Stimulated activated CD8-positive, alpha-beta memory T cell treated with anti-CD3 and anti-CD28 coated beads, Interleukin-2, amount 100 ng/mL, for 48 hours (primary cell): ENCODE measurements at regions not wholly inside any gene's neighbourhood (a gene's known extent, or its start where the extent isn't known, plus 50 kb on each side); places are given as distances from the start of the nearest gene placed in this dataset.
"Not testable (repeated sequence)": the region's sequence is repeated elsewhere in the genome, so short reads cannot be mapped to it uniquely, and the experiment has no call there.

Experiments used
- DNase-seq, 2 donors: peaks; one replicate each; pipeline ENCODE4 v3.0.0-alpha.2; 2020; ENCODE audit warnings: low read depth in 2 of 2

- DNase-seq: no peak
Measured at GRCh38 chr3:178967177-178967532, 104.5 kb downstream of the ZMAT3 start.

GRCh38 chr3:178966299-178967176 is 105.1 kb downstream of the ZMAT3 start:
- no peak for DNase-seq

- no peak for DNase-seq
Measured at GRCh38 chr3:178964551-178964950, 107.1 kb downstream of the ZMAT3 start.

GRCh38 chr3:178960918-178961317 is 110.7 kb downstream of the ZMAT3 start:
- no peak for DNase-seq

- DNase-seq: no peak
Measured at GRCh38 chr3:178960181-178960580, 111.4 kb downstream of the ZMAT3 start.

- DNase-seq: peak in 1 of 2 donors; percentile 1
Measured at GRCh38 chr3:178950676-178951075, 120.9 kb downstream of the ZMAT3 start.

- DNase-seq: no peak
Measured at GRCh38 chr3:178949896-178950295, 121.7 kb downstream of the ZMAT3 start.

GRCh38 chr3:178948546-178948945 is 123.1 kb downstream of the ZMAT3 start:
- no peak for DNase-seq

GRCh38 chr3:178947738-178948137 is 123.9 kb downstream of the ZMAT3 start:
- no peak for DNase-seq

GRCh38 chr3:178942261-178942660 is 129.3 kb downstream of the ZMAT3 start:
- not testable (repeated sequence) for DNase-seq

- no peak for DNase-seq
Measured at GRCh38 chr3:178930116-178930515, 141.5 kb downstream of the ZMAT3 start.

GRCh38 chr3:178916223-178916622 is 155.4 kb downstream of the ZMAT3 start:
- no peak for DNase-seq

- DNase-seq: no peak
Measured at GRCh38 chr3:178915365-178915764, 156.2 kb downstream of the ZMAT3 start.

- DNase-seq: no peak
Measured at GRCh38 chr3:178907081-178907480, 164.5 kb downstream of the ZMAT3 start.

- DNase-seq: no peak
Measured at GRCh38 chr3:178901204-178901603, 170.4 kb downstream of the ZMAT3 start.

- DNase-seq: no peak
Measured at GRCh38 chr3:178900029-178900646, 171.5 kb downstream of the ZMAT3 start.

- no peak for DNase-seq
Measured at GRCh38 chr3:178895178-178895789, 176.3 kb downstream of the ZMAT3 start.
